ENCODE measurements at regions not wholly inside any gene's neighbourhood (a gene's known extent, or its start where the extent isn't known, plus 50 kb on each side); places are given as distances from the start of the nearest gene placed in this dataset.

DNA sequence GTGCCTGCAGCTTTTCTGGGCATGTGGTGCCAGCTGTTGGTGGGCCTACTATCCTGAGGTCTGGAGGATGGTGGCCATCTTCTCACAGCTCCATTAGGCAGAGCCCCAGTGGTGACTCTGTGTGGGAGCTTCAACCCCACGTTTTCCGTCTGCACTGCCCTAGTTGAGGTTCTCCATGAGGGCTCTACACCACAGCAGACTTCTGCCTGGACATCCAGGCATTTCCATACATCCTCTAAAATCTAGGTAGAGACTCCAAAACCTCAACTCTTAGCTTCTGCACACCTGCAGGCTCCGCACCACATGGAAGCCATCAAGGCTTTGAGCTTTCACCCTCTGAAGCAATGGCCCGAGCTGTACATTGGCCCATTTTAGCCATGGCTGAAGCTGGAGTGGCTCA lies 153.3 kb upstream of the PGRMC2 start:
- in situ Hi-C loops (cut with MboI; ENCODE audit: low sequenced_read_pairs) (no loop called here), dilution Hi-C loops (cut with HindIII; ENCODE audit: low sequenced_read_pairs, unreplicated experiment) (no loop called here), intact Hi-C loops (cut with micrococcal nuclease) (no loop called here)
- Histone ChIP-seq H3K9me1 (ENCODE audit: insufficient read depth, low read length) (no peaks in the 10 kb centered on the region), H2BK15ac (ENCODE audit: low read depth, low read length) (no peak overlapping the region), H3K14ac (replicated peaks; ENCODE audit: low read depth, low read length) (no peak overlapping the region), H3K9me3 (ENCODE audit: control insufficient read depth, insufficient read depth, low read length) (peaks cover 17% of the 10 kb centered on the region), H4K20me1 (ENCODE audit: insufficient read depth, low read length) (no peaks in the 10 kb centered on the region), H3K9ac (ENCODE audit: low read depth, low read length) (no peak overlapping the region), H3K4me2 (ENCODE audit: low read depth, low read length) (no peak overlapping the region), H4K91ac (ENCODE audit: insufficient read depth, low read depth, low read length) (no peak overlapping the region), H3K36me3 (ENCODE audit: control insufficient read depth, insufficient read depth, low read length) (no peaks in the 10 kb centered on the region), H3K56ac (ENCODE audit: extremely low read depth, insufficient read depth, low read length) (no peak overlapping the region), H3K23ac (ENCODE audit: low read depth, low read length) (no peak overlapping the region), H3K27ac (ENCODE audit: insufficient read depth, low read length) (no peak overlapping the region), H3K79me1 (ENCODE audit: low read depth in 1 of 2, low read length in 2 of 2) (no peaks in the 10 kb centered on the region), H2AFZ (replicated peaks; ENCODE audit: low read length, poor library complexity) (no peak overlapping the region), H2BK5ac (ENCODE audit: low read depth, low read length, poor library complexity, severe bottlenecking) (no peak overlapping the region), H3K4me3 (ENCODE audit: insufficient read depth, low read depth, low read length) (no peak overlapping the region), H4K5ac (ENCODE audit: low read depth, low read length) (no peak overlapping the region), H2BK120ac (ENCODE audit: low read depth, low read length) (no peak overlapping the region), H4K8ac (ENCODE audit: low read depth in 2 of 2, low read length in 2 of 2) (no peak overlapping the region), H2AK5ac (ENCODE audit: low read depth, low read length) (no peak overlapping the region), H2BK20ac (ENCODE audit: low read depth, low read length) (no peak overlapping the region), H3K4me1 (ENCODE audit: control insufficient read depth, insufficient read depth, low read length) (no peaks in the 10 kb centered on the region), H3K27me3 (ENCODE audit: control insufficient read depth, insufficient read depth, low read length) (no peaks in the 10 kb centered on the region), H2AK9ac (replicated peaks; ENCODE audit: low read depth, low read length, poor library complexity) (no peak overlapping the region), H3K18ac (ENCODE audit: low read depth, low read length) (no peak overlapping the region), H3K4ac (ENCODE audit: low read depth, low read length) (no peak overlapping the region)
- no CpG with 5 or more reads among the region's 4 CpGs for WGBS, 2 experiments (ENCODE audit: extremely low coverage in 2 of 2, insufficient read length in 1 of 2)
- ATAC-seq (ENCODE audit: low read depth) (no peak), DNase-seq (no peak)
- BruUV-seq (replicated peaks): no TSS peak
- ChIA-PET POLR2A (ENCODE audit: unreplicated experiment) (no interaction called here), CTCF (no interaction called here)
- TF ChIP-seq, protein P1, sequence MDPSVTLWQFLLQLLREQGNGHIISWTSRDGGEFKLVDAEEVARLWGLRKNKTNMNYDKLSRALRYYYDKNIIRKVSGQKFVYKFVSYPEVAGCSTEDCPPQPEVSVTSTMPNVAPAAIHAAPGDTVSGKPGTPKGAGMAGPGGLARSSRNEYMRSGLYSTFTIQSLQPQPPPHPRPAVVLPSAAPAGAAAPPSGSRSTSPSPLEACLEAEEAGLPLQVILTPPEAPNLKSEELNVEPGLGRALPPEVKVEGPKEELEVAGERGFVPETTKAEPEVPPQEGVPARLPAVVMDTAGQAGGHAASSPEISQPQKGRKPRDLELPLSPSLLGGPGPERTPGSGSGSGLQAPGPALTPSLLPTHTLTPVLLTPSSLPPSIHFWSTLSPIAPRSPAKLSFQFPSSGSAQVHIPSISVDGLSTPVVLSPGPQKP (IDR thresholded peaks at IDR 0.05; ENCODE audit: borderline replicate concordance, low read depth, low read length): no peak
- TF ChIP-seq MAZ (IDR thresholded peaks at IDR 0.05; ENCODE audit: borderline replicate concordance, low read depth, low read length) (no peak), CHD1 (IDR thresholded peaks at IDR 0.05; ENCODE audit: low read depth, low read length) (no peak), MAFK (IDR thresholded peaks at IDR 0.05; ENCODE audit: low read depth, low read length) (no peak), BHLHE40 (IDR thresholded peaks at IDR 0.05; ENCODE audit: low read depth, low read length) (no peak), CEBPB (IDR thresholded peaks at IDR 0.05; ENCODE audit: low read depth, low read length) (no peak), RFX5 (IDR thresholded peaks at IDR 0.05; ENCODE audit: low read depth, low read length) (no peak), SMC3 (IDR thresholded peaks at IDR 0.05; ENCODE audit: low read depth, low read length) (no peak), POLR2A (IDR thresholded peaks at IDR 0.05; ENCODE audit: low read depth, low read length) (no peak)
- TF ChIP-seq, protein P2, sequence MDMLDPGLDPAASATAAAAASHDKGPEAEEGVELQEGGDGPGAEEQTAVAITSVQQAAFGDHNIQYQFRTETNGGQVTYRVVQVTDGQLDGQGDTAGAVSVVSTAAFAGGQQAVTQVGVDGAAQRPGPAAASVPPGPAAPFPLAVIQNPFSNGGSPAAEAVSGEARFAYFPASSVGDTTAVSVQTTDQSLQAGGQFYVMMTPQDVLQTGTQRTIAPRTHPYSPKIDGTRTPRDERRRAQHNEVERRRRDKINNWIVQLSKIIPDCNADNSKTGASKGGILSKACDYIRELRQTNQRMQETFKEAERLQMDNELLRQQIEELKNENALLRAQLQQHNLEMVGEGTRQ (IDR thresholded peaks at IDR 0.05; ENCODE audit: low read depth, low read length): no peak

Data from IMR-90 (cell line).